ENCODE measurements at regions not wholly inside any gene's neighbourhood (a gene's known extent, or its start where the extent isn't known, plus 50 kb on each side); places are given as distances from the start of the nearest gene placed in this dataset.

DNA sequence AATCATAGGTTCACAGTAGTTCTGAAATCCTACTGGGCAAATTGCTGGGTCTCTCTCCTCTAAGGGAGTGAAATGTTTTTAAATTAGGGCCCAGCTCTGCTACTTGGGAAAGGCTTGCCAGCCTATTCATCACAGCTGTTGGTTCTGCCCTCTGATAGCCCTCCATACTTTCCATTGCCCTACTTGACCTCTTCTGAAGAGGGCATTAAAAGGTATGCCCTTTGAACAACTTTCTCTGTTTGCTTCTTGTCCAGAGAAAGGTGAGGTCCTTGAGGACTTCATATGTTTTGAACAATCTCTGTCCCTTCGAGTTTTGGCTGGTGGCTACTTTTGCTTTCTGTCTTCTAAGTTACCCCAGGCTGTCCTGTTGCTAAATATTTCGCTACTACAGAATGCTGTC lies 62.3 kb upstream of the JAK2 start:
- TF ChIP-seq EZH2 (IDR thresholded peaks at IDR 0.05; ENCODE audit: insufficient read depth, poor library complexity, severe bottlenecking) (no peak), EZH2phosphoT487 (IDR thresholded peaks at IDR 0.05; ENCODE audit: insufficient read depth, low read depth) (no peak)
